B cell (primary cell): ENCODE measurements at regions not wholly inside any gene's neighbourhood (a gene's known extent, or its start where the extent isn't known, plus 50 kb on each side); places are given as distances from the start of the nearest gene placed in this dataset.

ENCODE experiments used
- ATAC-seq: fragments of 200-7000 bp; cut with Tn5 transposase; one replicate; pipeline ENCODE4 v1.10.0; 2021; ENCODE audit warnings: low read depth, mild to moderate bottlenecking, moderate number of reproducible peaks, moderate library complexity
- CTCF ChIA-PET: fragments of 350-600 bp; sonication (Branson Sonifier 250); formaldehyde crosslinking; loops from one replicate; lab custom pipeline; 2021; ENCODE audit warnings: antibody characterized with exemption, inconsistent platforms; lab: Charles Lee
- POLR2A ChIA-PET: fragments of 350-600 bp; sonication (Branson Sonifier 250); formaldehyde crosslinking; loops from one replicate; lab custom pipeline; 2021; ENCODE audit warnings: antibody characterized with exemption; lab: Charles Lee
- DNase-seq: peaks from one replicate; pipeline ENCODE4 v3.0.0; 2013
- H2AFZ ChIP-seq: 2 replicates; pipeline ENCODE4 v1.6.1; 2012; ENCODE audit warnings: mild to moderate bottlenecking, low read depth, low read length; ENCODE audit not compliant: insufficient read depth, poor library complexity, severe bottlenecking
- H3K27ac ChIP-seq, 2 donors: 1 replicate in 1 of 2; 2 replicates in 1 of 2; pipeline ENCODE4 v1.5.1; 2012 to 2013; ENCODE audit warnings: low read length in 2 of 2, mild to moderate bottlenecking in 2 of 2, moderate library complexity in 1 of 2
- H3K27me3 ChIP-seq, 4 experiments: fragments of 200-600 bp in 1 of 4; sonication (generic) in 1 of 4; replicated peaks in 1 of 4; 1 replicate in 2 of 4; 2 replicates in 2 of 4; pipeline versions ENCODE4 v1.6.1 to v1.7.0; 2013 to 2016; ENCODE audit warnings: low read length in 3 of 4, mild to moderate bottlenecking in 2 of 4, mixed read lengths in 1 of 4, moderate library complexity in 1 of 4; ENCODE audit not compliant: insufficient read depth in 4 of 4, control insufficient read depth in 3 of 4; ENCODE audit errors: control extremely low read depth in 1 of 4
- H3K36me3 ChIP-seq, 2 experiments: replicated peaks in 1 of 2; 1 replicate in 1 of 2; 2 replicates in 1 of 2; pipeline versions ENCODE4 v1.6.1 to v1.7.1; 2013; ENCODE audit warnings: low read length in 1 of 2; ENCODE audit not compliant: insufficient read depth in 2 of 2, control insufficient read depth in 1 of 2; ENCODE audit errors: control extremely low read depth in 1 of 2, extremely low read depth in 1 of 2
- H3K4me1 ChIP-seq, 2 donors: fragments of 200-600 bp in 1 of 2; sonication (generic) in 1 of 2; 1 replicate in 1 of 2; 2 replicates in 1 of 2; pipeline versions ENCODE4 v1.5.1 to v1.6.1; 2013 to 2017; ENCODE audit warnings: low read length in 2 of 2; ENCODE audit not compliant: control insufficient read depth in 2 of 2, insufficient read depth in 2 of 2
- H3K4me2 ChIP-seq: replicated peaks from 2 replicates; pipeline ENCODE3; 2012; ENCODE audit warnings: mild to moderate bottlenecking, low read depth, low read length; ENCODE audit not compliant: poor library complexity, severe bottlenecking
- H3K4me3 ChIP-seq, 5 experiments: fragments of 200-600 bp in 1 of 5; sonication (generic) in 1 of 5; 1 replicate in 3 of 5; 2 replicates in 2 of 5; pipeline versions ENCODE4 v1.5.1 to v1.7.0; 2011 to 2016; ENCODE audit warnings: low read length in 4 of 5, mild to moderate bottlenecking in 4 of 5, low read depth in 2 of 5, control low read depth in 1 of 5, moderate library complexity in 1 of 5; ENCODE audit not compliant: insufficient read depth in 1 of 5; ENCODE audit errors: control extremely low read depth in 1 of 5, extremely low read depth in 1 of 5
- H3K79me2 ChIP-seq: fragments of 200-600 bp; sonication (generic); one replicate; pipeline ENCODE4 v1.6.0; 2016; ENCODE audit warnings: low read length; ENCODE audit not compliant: control insufficient read depth, insufficient read depth
- H3K9ac ChIP-seq: fragments of 200-600 bp; sonication (generic); 2 replicates; pipeline ENCODE4 v1.6.1; 2017; ENCODE audit warnings: mild to moderate bottlenecking, low read length, moderate library complexity
- H3K9me3 ChIP-seq, 3 donors: one replicate each; pipeline versions ENCODE4 v1.6.1 to v1.7.1; 2013; ENCODE audit warnings: low read length in 2 of 3; ENCODE audit not compliant: control insufficient read depth in 2 of 3, insufficient read depth in 1 of 3; ENCODE audit errors: control extremely low read depth in 1 of 3
- H4K20me1 ChIP-seq: 2 replicates; pipeline ENCODE4 v1.6.0; 2012; ENCODE audit warnings: mild to moderate bottlenecking, low read length; ENCODE audit not compliant: insufficient read depth, control insufficient read depth, poor library complexity, severe bottlenecking
- H3K27ac Mint-ChIP-seq: one replicate; pipeline ENCODE4 v1.8.0; 2021; ENCODE audit warnings: mixed read lengths
- H3K27me3 Mint-ChIP-seq: one replicate; pipeline ENCODE4 v1.8.0; 2021; ENCODE audit warnings: mixed read lengths
- H3K4me1 Mint-ChIP-seq: one replicate; pipeline ENCODE4 v1.8.0; 2021; ENCODE audit warnings: mixed read lengths
- H3K4me3 Mint-ChIP-seq: one replicate; pipeline ENCODE4 v1.8.0; 2021; ENCODE audit warnings: mixed read lengths
- H3K9me3 Mint-ChIP-seq: one replicate; pipeline ENCODE4 v1.8.0; 2022; ENCODE audit warnings: mixed read lengths; ENCODE audit not compliant: insufficient read depth
- EZH2 ChIP-seq: IDR thresholded peaks from 2 replicates; pipeline ENCODE4 v1.6.1; 2012; ENCODE audit warnings: borderline replicate concordance, low read depth, mild to moderate bottlenecking, moderate library complexity, low read length; ENCODE audit not compliant: insufficient read depth, poor library complexity, severe bottlenecking
- WGBS: methylation state at CpG from one replicate; pipeline ENCODE4 v1.1.5; 2013; ENCODE audit warnings: missing lambda C conversion rate; ENCODE audit not compliant: insufficient coverage; 5-methylcytosine and 5-hydroxymethylcytosine counted together
- intact Hi-C: fragments of 100-400 bp; cut with micrococcal nuclease; formaldehyde crosslinking; loops from one replicate; pipeline ENCODE4 v1.10.0; 2022
- TF ChIP-seq, protein P1 (sequence below): fragments of 200-600 bp; IDR thresholded peaks from one replicate; pipeline ENCODE4 v1.8.0; 2022; ENCODE audit warnings: antibody characterized with exemption, mild to moderate bottlenecking

DNA sequence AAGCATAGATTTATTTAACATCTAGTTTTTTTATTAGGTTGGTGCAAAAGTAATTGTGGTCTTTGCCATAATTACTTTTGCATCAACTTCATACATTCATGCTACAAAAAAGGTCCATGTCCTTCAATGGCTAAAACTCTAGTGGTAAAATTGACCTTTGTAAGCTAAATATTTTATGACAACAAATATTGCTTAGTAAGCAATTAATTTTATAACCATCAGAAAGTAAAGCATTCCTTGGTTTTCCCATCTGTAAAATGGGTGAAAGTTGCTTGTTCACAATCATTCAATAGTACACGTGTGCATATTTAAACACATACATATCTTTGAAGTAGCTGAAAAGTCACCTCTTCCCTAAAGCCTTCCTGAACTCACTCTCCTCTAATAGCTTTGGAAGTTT lies 789.6 kb downstream of the CDH8 start:
- H3K27ac ChIP-seq: no peak overlapping the region
- ATAC-seq (no peak), DNase-seq (no peak)
- no peak overlapping the region for H3K4me3 Mint-ChIP-seq
- no peaks in the 10 kb centered on the region for H3K4me1 ChIP-seq
- no peaks in the 10 kb centered on the region for H4K20me1 ChIP-seq
- H3K4me3 ChIP-seq: no peak overlapping the region
- no peaks in the 10 kb centered on the region for H3K79me2 ChIP-seq
- H3K27me3 Mint-ChIP-seq: no peaks in the 10 kb centered on the region
- no peaks in the 10 kb centered on the region for H3K36me3 ChIP-seq
- no peak overlapping the region for H3K4me2 ChIP-seq
- no peaks in the 10 kb centered on the region for H3K4me1 Mint-ChIP-seq
- TF ChIP-seq, protein P1, sequence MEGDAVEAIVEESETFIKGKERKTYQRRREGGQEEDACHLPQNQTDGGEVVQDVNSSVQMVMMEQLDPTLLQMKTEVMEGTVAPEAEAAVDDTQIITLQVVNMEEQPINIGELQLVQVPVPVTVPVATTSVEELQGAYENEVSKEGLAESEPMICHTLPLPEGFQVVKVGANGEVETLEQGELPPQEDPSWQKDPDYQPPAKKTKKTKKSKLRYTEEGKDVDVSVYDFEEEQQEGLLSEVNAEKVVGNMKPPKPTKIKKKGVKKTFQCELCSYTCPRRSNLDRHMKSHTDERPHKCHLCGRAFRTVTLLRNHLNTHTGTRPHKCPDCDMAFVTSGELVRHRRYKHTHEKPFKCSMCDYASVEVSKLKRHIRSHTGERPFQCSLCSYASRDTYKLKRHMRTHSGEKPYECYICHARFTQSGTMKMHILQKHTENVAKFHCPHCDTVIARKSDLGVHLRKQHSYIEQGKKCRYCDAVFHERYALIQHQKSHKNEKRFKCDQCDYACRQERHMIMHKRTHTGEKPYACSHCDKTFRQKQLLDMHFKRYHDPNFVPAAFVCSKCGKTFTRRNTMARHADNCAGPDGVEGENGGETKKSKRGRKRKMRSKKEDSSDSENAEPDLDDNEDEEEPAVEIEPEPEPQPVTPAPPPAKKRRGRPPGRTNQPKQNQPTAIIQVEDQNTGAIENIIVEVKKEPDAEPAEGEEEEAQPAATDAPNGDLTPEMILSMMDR: no peak
- no peak for TF ChIP-seq EZH2
- ChIA-PET POLR2A (no interaction called here), CTCF (no interaction called here)
- no peaks in the 10 kb centered on the region for H3K27me3 ChIP-seq
- no peak overlapping the region for H3K27ac Mint-ChIP-seq
- H3K9me3 Mint-ChIP-seq: peaks cover 4% of the 10 kb centered on the region
- no CpG with 5 or more reads among the region's 1 CpG for WGBS
- H3K9ac ChIP-seq: no peak overlapping the region
- no peak overlapping the region for H2AFZ ChIP-seq
- intact Hi-C loops: no loop called here
- H3K9me3 ChIP-seq: peaks cover 0 to 10% (median 0%) of the 10 kb centered on the region in 3 donors

DNA sequence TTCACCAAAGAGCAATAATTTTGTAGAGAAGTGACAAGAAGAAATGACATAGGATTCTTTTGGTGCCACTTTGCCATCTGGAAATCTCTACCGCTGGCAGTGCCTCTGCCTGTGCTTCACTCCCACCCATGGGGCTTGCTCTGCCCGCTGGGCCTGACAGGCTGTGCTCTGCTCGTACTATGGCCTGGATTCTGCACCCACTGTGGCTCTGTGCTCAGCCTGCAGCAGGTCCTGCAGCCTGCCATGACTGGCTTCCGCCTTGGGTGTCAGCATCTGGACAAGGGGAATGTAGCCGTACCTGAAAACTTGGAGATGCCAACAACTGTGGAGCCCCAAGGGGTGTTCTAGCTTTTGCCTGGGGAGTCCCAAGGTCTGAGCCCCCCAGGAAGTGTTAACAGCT lies 792.3 kb downstream of the CDH8 start:
- DNase-seq (no peak), ATAC-seq (no peak)
- Mint-ChIP-seq H3K27me3 (no peaks in the 10 kb centered on the region), H3K27ac (no peak overlapping the region), H3K4me3 (no peak overlapping the region), H3K4me1 (no peaks in the 10 kb centered on the region), H3K9me3 (no peaks in the 10 kb centered on the region)
- 80% methylated on average over 5 of the region's 5 CpGs for WGBS
- POLR2A ChIA-PET: no interaction called here
- Histone ChIP-seq H3K9ac (no peak overlapping the region), H3K4me2 (no peak overlapping the region), H2AFZ (no peak overlapping the region), H3K27ac (no peak overlapping the region), H3K9me3 (peaks cover 0 to 8% (median 0%) of the 10 kb centered on the region in 3 donors), H3K4me3 (no peak overlapping the region), H3K79me2 (no peaks in the 10 kb centered on the region), H3K4me1 (no peaks in the 10 kb centered on the region), H3K27me3 (no peaks in the 10 kb centered on the region), H3K36me3 (no peaks in the 10 kb centered on the region), H4K20me1 (no peaks in the 10 kb centered on the region)
- TF ChIP-seq, protein P1: no peak
- intact Hi-C loops: no loop called here
- CTCF ChIA-PET: no interaction called here
